T-helper 1 cell treated with Interleukin-12 subunit alpha and Interleukin-12 subunit beta and Interleukin-4 antibody, amounts not matched to agents 30 μg/mL and 1 μg/mL, for 36 hours (primary cell): ENCODE measurements at regions not wholly inside any gene's neighbourhood (a gene's known extent, or its start where the extent isn't known, plus 50 kb on each side); places are given as distances from the start of the nearest gene placed in this dataset.

Experiments used
- H3K27ac Mint-ChIP-seq: one replicate; pipeline ENCODE4 v1.8.0; 2021; ENCODE audit warnings: mild to moderate bottlenecking, mixed read lengths
- H3K27me3 Mint-ChIP-seq: one replicate; pipeline ENCODE4 v1.8.0; 2021; ENCODE audit warnings: low read depth, mixed read lengths
- H3K36me3 Mint-ChIP-seq: one replicate; pipeline ENCODE4 v1.8.0; 2021; ENCODE audit warnings: low read depth, mixed read lengths
- H3K4me1 Mint-ChIP-seq: one replicate; pipeline ENCODE4 v1.8.0; 2021; ENCODE audit warnings: low read depth, mixed read lengths
- H3K4me3 Mint-ChIP-seq: one replicate; pipeline ENCODE4 v1.8.0; 2021; ENCODE audit warnings: mild to moderate bottlenecking, moderate library complexity, mixed read lengths
- H3K9me3 Mint-ChIP-seq: one replicate; pipeline ENCODE4 v1.8.0; 2021; ENCODE audit warnings: mixed read lengths

GRCh38 chr5:115402822-115403577 lies 106.5 kb upstream of the CCDC112 start:
- Mint-ChIP-seq H3K36me3 (no peaks in the 10 kb centered on the region), H3K4me3 (no peak overlapping the region), H3K9me3 (peaks cover 5% of the 10 kb centered on the region), H3K4me1 (no peaks in the 10 kb centered on the region), H3K27me3 (peaks cover 12% of the 10 kb centered on the region), H3K27ac (no peak overlapping the region)

- H3K4me1 Mint-ChIP-seq = no peaks in the 10 kb centered on the region
- peaks cover 12% of the 10 kb centered on the region for H3K27me3 Mint-ChIP-seq
- no peaks in the 10 kb centered on the region for H3K36me3 Mint-ChIP-seq
- H3K4me3 Mint-ChIP-seq = no peak overlapping the region
- H3K9me3 Mint-ChIP-seq = peaks cover 4% of the 10 kb centered on the region
- no peak overlapping the region for H3K27ac Mint-ChIP-seq
Observed at GRCh38 chr5:115402092-115402491, 105.6 kb upstream of the CCDC112 start.

- Mint-ChIP-seq H3K9me3 (no peaks in the 10 kb centered on the region), H3K27me3 (peaks cover 8% of the 10 kb centered on the region), H3K4me1 (no peaks in the 10 kb centered on the region), H3K36me3 (no peaks in the 10 kb centered on the region), H3K27ac (no peak overlapping the region), H3K4me3 (no peak overlapping the region)
Observed at GRCh38 chr5:115398719-115399118, 102.3 kb upstream of the CCDC112 start.

- Mint-ChIP-seq H3K4me3 (no peak overlapping the region), H3K4me1 (no peaks in the 10 kb centered on the region), H3K36me3 (no peaks in the 10 kb centered on the region), H3K9me3 (no peaks in the 10 kb centered on the region), H3K27me3 (peaks cover 8% of the 10 kb centered on the region), H3K27ac (no peak overlapping the region)
Observed at GRCh38 chr5:115396688-115397087, 100.2 kb upstream of the CCDC112 start.

GRCh38 chr5:115396081-115396480 lies 99.6 kb upstream of the CCDC112 start:
- Mint-ChIP-seq H3K4me1 (no peaks in the 10 kb centered on the region), H3K27me3 (peaks cover 8% of the 10 kb centered on the region), H3K27ac (no peak overlapping the region), H3K36me3 (no peaks in the 10 kb centered on the region), H3K9me3 (no peaks in the 10 kb centered on the region), H3K4me3 (no peak overlapping the region)

- Mint-ChIP-seq H3K27ac (no peak overlapping the region), H3K9me3 (no peaks in the 10 kb centered on the region), H3K4me1 (no peaks in the 10 kb centered on the region)
Observed at GRCh38 chr5:115394531-115394930, 98.1 kb upstream of the CCDC112 start.

GRCh38 chr5:115393239-115393638 lies 96.8 kb upstream of the CCDC112 start:
- H3K9me3 Mint-ChIP-seq = no peaks in the 10 kb centered on the region
- H3K27ac Mint-ChIP-seq = no peak overlapping the region
- peaks cover under 1% of the 10 kb centered on the region for H3K27me3 Mint-ChIP-seq
- no peaks in the 10 kb centered on the region for H3K4me1 Mint-ChIP-seq
- no peaks in the 10 kb centered on the region for H3K36me3 Mint-ChIP-seq
- no peak overlapping the region for H3K4me3 Mint-ChIP-seq

More at GRCh38 chr5:115394531-115394930, 98.1 kb upstream of the CCDC112 start:
- Mint-ChIP-seq H3K27me3 (peaks cover 3% of the 10 kb centered on the region), H3K36me3 (no peaks in the 10 kb centered on the region), H3K4me3 (no peak overlapping the region)

GRCh38 chr5:115392611-115393010 lies 96.2 kb upstream of the CCDC112 start:
- Mint-ChIP-seq H3K36me3 (no peaks in the 10 kb centered on the region), H3K4me3 (no peak overlapping the region), H3K27me3 (no peaks in the 10 kb centered on the region), H3K27ac (no peak overlapping the region), H3K9me3 (no peaks in the 10 kb centered on the region), H3K4me1 (no peaks in the 10 kb centered on the region)

- Mint-ChIP-seq H3K4me3 (no peak overlapping the region), H3K27ac (no peak overlapping the region), H3K4me1 (no peaks in the 10 kb centered on the region), H3K36me3 (no peaks in the 10 kb centered on the region), H3K9me3 (no peaks in the 10 kb centered on the region), H3K27me3 (no peaks in the 10 kb centered on the region)
Observed at GRCh38 chr5:115391780-115392179, 95.3 kb upstream of the CCDC112 start.

GRCh38 chr5:115389799-115390382 lies 93.4 kb upstream of the CCDC112 start:
- no peaks in the 10 kb centered on the region for H3K36me3 Mint-ChIP-seq
- no peaks in the 10 kb centered on the region for H3K9me3 Mint-ChIP-seq
- H3K4me3 Mint-ChIP-seq = no peak overlapping the region
- no peaks in the 10 kb centered on the region for H3K27me3 Mint-ChIP-seq
- H3K27ac Mint-ChIP-seq = no peak overlapping the region
- H3K4me1 Mint-ChIP-seq = no peaks in the 10 kb centered on the region

- Mint-ChIP-seq H3K4me3 (no peak overlapping the region), H3K9me3 (no peaks in the 10 kb centered on the region), H3K27me3 (no peaks in the 10 kb centered on the region), H3K4me1 (no peaks in the 10 kb centered on the region), H3K36me3 (no peaks in the 10 kb centered on the region), H3K27ac (no peak overlapping the region)
Observed at GRCh38 chr5:115389034-115389798, 92.8 kb upstream of the CCDC112 start.

- no peaks in the 10 kb centered on the region for H3K27me3 Mint-ChIP-seq
- no peaks in the 10 kb centered on the region for H3K9me3 Mint-ChIP-seq
- H3K27ac Mint-ChIP-seq = no peak overlapping the region
- H3K4me1 Mint-ChIP-seq = no peaks in the 10 kb centered on the region
- no peak overlapping the region for H3K4me3 Mint-ChIP-seq
- no peaks in the 10 kb centered on the region for H3K36me3 Mint-ChIP-seq
Observed at GRCh38 chr5:115388240-115388639, 91.8 kb upstream of the CCDC112 start.

- H3K27me3 Mint-ChIP-seq = no peaks in the 10 kb centered on the region
- no peak overlapping the region for H3K27ac Mint-ChIP-seq
- no peaks in the 10 kb centered on the region for H3K36me3 Mint-ChIP-seq
- H3K4me3 Mint-ChIP-seq = no peak overlapping the region
- no peaks in the 10 kb centered on the region for H3K9me3 Mint-ChIP-seq
- no peaks in the 10 kb centered on the region for H3K4me1 Mint-ChIP-seq
Observed at GRCh38 chr5:115387816-115388215, 91.4 kb upstream of the CCDC112 start.

GRCh38 chr5:115386657-115387056 lies 90.2 kb upstream of the CCDC112 start:
- no peaks in the 10 kb centered on the region for H3K4me1 Mint-ChIP-seq
- H3K27me3 Mint-ChIP-seq = no peaks in the 10 kb centered on the region
- no peaks in the 10 kb centered on the region for H3K36me3 Mint-ChIP-seq
- no peak overlapping the region for H3K4me3 Mint-ChIP-seq
- H3K9me3 Mint-ChIP-seq = no peaks in the 10 kb centered on the region
- no peak overlapping the region for H3K27ac Mint-ChIP-seq
